ENCODE measurements at regions not wholly inside any gene's neighbourhood (a gene's known extent, or its start where the extent isn't known, plus 50 kb on each side); places are given as distances from the start of the nearest gene placed in this dataset.

- DNase-seq = no peak
These were observed 100.6 kb upstream of the MLIP start for GRCh38 chr6:54010340-54011276.

DNA sequence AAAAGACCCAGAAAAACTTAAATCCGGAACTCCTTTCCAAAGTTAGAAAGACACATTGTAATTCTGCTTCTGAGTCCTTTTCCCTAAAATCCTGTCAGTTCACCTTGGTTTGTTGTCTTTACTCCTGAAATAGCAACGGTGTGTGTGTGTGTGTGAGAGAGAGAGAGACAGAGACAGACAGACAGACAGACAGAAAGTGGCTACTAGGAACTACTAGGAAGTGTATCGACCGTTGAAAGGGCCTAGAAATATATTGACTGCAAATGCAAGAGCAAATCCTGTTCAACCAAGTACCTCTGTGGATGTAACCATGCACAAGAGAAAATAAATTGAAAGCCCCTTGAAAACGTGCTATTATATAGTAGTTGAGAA, 100.0 kb upstream of the MLIP start:
- no peak for DNase-seq

DNA sequence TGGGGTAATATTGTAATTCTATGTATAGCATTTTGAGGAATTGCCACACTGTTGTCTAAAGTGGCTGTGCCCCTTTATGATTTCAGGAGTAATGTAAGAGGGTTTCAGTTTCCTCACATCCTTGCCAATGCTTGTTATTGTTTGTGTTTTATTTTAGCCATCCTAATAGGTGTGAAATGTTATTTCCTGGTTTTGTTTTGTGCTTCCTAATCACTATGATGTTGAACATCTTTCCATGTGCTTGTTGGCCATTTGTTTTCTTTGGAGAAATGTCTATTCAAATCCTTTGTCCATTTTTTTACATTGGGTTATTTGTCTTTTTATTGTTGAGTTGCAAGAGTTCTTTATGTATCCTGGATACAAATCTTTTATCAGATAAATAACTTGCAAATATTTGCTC, 97.3 kb upstream of the MLIP start:
- no peak for DNase-seq

DNA sequence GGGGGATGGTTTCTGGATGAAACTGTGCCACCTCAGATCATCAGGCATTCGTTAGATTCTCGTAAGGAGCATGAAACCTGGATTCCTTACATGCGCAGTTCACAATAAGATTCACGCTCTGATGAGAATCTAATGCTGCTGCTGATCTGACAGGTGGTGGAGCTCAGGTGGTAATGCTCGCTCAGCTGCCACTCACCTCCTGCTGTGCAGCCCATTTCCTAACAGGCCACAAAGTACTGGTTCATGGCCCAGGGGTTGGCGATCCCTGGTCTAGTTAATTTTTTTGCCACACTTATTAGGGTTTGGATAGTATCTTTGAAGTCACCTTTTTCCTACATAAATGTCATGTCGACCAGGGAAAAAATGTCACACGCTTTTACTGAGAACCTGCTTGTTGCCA, 96.8 kb upstream of the MLIP start:
- no peak for DNase-seq

DNA sequence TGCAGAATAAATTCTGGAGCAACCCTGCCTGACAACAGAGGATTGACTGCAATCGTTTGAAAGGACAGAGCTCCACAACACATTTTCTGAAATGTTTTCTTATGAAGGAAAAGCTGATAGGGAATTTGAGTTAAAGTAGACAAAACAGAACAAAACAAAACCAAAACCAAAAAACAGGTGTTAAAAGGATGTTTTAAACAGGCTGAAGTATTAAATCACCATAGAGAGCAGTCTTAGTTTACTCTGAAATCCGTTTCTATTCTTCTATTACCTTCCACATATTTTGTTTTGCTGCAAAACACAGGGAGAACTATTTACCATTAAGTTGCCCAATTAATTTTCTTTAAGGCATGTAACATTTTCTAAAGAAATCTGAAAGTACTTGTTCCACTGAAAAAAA, 93.4 kb upstream of the MLIP start:
- DNase-seq = no peak

DNA sequence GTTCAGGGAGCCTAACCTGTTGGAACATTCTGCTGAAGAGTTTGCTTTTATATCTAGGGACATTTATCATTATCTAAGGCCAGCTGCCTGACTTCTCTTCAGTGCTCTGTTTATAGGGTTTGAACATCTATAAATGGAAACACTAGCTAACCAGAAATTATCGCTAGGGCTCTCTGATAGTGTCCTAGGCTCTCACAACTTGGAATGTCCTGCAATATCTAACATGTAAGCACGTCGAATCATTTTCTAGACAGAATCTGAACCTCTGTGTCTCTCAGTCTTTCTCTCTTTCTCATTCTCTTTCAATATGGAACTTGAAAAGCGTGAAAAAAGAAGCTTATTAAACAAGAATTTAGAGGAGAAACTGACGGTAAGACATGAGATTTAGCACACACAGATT, 92.5 kb upstream of the MLIP start:
- no peak for DNase-seq

- DNase-seq = no peak
These were observed 91.4 kb upstream of the MLIP start for GRCh38 chr6:54019860-54020259.

DNA sequence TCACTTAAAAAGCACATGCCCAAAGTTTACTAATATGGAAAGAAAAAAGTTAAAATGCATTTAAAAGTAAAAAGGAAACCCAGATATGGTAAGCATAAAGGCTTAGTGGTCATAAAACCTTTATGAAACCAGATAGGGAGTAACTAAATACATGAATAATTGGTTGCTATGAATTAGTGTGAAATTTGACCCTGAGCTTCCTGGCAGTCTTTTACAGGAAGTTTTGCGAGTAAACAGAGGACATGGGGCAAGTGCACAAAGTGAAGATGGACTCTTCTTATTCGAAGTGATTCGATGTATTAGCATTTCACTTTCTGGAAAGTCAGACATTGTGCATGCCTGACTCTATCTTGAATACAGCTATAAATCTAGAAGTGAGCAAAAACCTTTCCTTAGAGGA, 90.9 kb upstream of the MLIP start:
- DNase-seq = no peak

- DNase-seq = no peak
These were observed 84.4 kb upstream of the MLIP start for GRCh38 chr6:54026652-54027400.

GRCh38 chr6:54028170-54028569, 83.1 kb upstream of the MLIP start:
- no peak for DNase-seq

DNA sequence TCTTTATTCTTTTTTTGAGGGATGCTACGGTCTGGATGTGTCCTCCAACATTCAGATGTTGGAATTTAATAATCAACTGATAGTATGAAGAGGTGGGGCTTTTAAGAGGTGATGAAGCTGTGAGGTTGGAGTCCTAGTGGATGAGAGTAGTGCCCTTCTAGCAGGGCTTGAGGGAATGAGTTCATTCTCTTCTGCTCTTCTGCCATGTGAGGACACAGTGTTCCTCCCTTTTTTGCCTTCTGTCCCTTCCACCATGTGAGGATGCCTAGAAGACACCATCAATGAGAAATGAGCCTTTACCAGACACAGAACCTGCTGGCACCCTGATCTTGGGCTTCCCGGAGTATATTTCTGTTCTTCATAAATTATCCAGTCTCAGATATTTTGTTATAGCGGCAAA, 82.1 kb upstream of the MLIP start:
- no peak for DNase-seq

GRCh38 chr6:54031169-54031568, 80.1 kb upstream of the MLIP start:
- no peak for DNase-seq

- DNase-seq = no peak
These were observed 73.9 kb upstream of the MLIP start for GRCh38 chr6:54037277-54037779.

- no peak for DNase-seq
These were observed 70.7 kb upstream of the MLIP start for GRCh38 chr6:54040545-54040944.

GRCh38 chr6:54041239-54041638, 70.0 kb upstream of the MLIP start:
- DNase-seq = no peak

DNA sequence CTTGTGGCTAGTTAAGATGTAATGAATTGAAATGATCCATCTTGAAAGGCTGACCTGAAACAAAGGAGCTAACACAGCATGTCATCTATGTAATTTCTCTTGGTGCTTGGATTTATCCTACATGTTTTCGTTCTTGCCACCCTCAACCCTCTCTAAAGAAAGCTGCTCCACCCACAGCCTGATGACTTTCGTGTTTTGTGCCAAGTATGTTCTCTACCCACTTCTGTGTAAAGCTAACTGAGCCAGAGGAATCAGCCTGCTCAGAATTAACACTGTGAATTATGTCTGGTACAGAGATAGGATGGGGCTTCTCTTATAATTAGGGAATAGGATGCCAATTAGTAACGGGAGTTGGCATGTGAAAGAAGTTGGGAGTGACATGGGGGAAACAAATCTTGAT, 67.9 kb upstream of the MLIP start:
- DNase-seq = no peak

- DNase-seq = no peak
These were observed 67.2 kb upstream of the MLIP start for GRCh38 chr6:54044059-54044458.

DNA sequence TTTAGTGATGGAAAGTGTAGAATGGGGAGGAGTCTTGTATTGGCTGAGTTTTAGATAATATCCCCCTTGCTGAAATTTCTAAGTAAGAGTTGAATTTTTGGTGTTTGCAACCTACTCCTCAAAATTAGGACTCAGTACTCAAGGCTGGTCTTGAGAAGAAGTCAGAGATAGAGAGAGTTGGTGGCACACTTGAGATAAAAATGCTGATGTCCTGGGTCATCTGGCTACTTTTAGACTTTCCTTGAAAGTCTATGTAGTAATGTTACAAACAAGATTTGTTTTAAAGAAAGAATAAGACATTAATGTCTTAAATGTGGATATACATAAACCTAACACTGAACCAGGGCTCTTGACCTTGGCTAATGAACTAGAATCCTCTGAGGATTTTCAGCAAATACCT, 62.5 kb upstream of the MLIP start:
- no peak for DNase-seq

DNA sequence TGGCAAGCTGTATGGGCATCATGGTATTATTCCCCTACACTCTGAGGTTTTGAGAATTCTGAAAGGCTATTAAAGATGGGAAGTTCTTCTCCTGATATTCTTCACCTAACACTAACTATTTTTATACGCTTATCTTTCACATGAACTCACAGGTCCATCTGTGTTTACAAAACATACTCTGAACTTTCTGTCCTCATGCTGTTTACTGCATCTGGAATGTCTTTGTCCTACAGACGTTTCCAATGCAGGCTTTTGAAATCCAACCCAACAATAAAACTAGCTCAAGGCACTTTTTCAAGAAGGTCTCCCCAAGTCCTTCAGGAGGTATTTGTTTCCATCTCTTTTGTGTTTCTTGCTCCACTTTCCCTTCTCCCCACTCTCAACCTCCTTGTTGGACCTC, 60.5 kb upstream of the MLIP start:
- no peak for DNase-seq

DNA sequence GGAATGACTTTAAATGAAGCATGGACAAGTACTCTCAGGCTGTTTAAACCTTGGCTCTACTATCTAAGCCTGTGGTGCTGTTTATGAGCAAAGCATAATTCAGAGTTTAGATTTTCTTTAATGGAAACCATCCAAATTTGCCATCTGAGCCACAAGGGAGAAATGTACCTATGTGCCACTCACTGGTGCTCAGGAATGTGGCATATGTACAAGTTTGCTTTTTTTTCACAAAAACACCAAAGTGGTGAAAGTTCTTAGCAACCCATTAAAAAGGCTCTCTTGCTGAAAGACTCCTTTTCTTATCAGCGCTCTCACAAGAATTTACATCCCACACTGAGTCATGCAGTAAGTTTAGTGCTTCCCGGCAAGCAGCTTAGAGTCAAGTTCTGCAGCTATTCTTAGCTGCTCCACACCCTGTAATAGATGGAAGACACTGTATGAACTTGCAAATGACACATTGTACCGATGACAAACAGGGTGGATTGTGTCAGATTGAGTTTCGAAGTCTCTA, 57.3 kb upstream of the MLIP start:
- peak; percentile 56 for DNase-seq

DNA sequence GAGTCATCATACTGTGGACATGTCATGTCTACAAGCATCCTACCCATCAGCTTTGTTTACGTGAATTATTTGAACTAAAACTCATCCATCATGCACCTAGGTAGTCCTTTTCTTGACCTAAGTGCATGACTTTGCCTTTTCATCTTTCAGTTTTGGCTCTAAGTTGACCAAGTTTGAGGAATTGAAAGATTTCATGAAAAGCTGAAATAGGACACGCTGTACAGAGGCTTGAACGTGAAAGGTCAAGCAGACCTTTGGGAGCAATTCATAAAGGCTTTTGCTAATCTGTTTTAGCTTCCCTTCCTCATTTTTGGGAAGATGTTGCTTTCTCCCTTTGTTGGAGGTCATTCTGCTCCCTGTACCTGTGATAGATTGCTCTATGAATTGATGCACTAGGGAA, 55.1 kb upstream of the MLIP start:
- no peak for DNase-seq

DNA sequence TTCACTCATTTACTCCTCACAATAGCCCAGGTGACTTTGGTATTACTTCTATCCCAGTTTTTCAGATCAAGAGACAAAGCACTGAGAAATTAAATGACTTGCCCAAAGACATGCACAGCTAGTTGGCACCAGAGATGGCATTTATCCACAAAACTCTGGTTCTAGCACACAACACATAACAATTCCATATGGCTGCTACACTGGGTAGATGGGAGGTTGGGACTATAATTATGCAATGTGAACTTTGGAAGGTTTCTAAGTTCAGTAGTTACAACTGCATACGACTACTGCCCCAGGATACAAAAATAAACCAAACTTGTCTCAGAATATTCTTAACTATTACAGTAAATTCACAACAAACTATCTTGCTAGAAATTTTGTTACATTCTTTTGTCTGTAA, 54.2 kb upstream of the MLIP start:
- no peak for DNase-seq

GRCh38 chr6:54058236-54058635, 53.0 kb upstream of the MLIP start:
- no peak for DNase-seq

DNA sequence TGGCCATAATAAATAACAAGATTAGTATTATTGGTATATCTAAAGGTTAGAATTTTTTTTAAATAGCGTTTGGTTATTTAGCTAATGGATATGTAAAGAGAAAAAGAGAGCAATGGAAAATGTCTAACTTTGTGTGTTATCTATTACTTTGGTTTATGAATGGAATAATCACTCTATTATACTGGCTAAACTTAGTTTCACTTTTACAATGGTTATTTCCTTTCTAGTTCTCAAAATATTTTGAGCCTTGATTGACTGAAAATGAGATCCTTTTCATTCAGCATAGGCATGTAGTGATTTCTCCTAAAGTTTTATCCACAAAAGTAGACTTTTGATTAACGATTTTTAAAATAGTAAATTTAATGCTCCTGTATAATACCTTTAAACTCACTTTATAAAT, 51.6 kb upstream of the MLIP start:
- DNase-seq = no peak
